Fibroblast of the aortic adventitia (primary cell): ENCODE measurements at regions not wholly inside any gene's neighbourhood (a gene's known extent, or its start where the extent isn't known, plus 50 kb on each side); places are given as distances from the start of the nearest gene placed in this dataset.

Source experiments
- DNase-seq: peaks from one replicate; pipeline ENCODE4 v3.0.0-alpha.2; 2010; ENCODE audit warnings: low read depth
- H3K4me3 ChIP-seq: 2 replicates; pipeline ENCODE4 v1.5.1; 2011; ENCODE audit warnings: low read depth, mild to moderate bottlenecking, control low read depth, low read length, moderate library complexity
- TF ChIP-seq, protein P1 (sequence below): IDR thresholded peaks from 2 replicates; pipeline ENCODE4 v1.5.1; 2011; ENCODE audit warnings: mild to moderate bottlenecking, low read length, control low read depth, inconsistent platforms; ENCODE audit not compliant: insufficient read depth

DNA sequence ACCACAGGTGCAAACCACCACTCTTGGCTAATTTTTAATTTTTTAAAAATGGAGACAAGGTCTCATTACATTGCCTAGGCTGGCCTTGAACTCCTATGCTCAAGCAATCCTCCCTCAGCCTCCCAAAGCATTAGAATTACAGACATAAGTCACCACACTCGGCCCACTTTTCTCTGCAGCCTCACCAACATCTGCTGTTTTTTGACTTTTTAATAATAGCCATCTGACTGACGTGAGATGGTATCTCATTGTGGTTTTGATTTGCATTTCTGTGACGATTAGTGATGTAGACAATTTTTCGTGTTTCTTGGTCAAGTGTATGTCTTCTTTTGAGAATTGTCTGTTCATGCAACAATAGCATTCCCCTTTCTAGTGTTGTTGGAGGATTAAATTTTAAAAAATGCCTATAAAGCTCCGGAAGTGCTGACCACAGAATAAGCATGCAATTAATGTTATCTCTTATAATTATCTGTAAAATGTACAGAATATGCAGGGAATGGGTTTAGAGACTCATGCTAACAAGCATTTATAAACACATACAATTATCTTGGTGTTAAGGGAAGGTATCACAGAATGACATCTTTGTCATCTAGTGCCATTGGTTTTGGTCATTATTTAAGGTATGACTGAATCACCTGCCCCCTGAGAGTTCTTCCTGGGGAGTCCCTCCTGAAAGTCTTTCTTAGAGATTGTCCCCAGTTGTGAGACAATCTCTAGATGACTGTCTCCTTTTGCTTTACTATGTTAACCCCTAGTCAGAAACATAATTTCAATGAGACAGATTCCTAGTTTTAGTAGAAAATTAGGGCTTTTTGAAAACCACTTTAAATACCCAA is 118.5 kb upstream of the SERTM1 start:
- TF ChIP-seq, protein P1, sequence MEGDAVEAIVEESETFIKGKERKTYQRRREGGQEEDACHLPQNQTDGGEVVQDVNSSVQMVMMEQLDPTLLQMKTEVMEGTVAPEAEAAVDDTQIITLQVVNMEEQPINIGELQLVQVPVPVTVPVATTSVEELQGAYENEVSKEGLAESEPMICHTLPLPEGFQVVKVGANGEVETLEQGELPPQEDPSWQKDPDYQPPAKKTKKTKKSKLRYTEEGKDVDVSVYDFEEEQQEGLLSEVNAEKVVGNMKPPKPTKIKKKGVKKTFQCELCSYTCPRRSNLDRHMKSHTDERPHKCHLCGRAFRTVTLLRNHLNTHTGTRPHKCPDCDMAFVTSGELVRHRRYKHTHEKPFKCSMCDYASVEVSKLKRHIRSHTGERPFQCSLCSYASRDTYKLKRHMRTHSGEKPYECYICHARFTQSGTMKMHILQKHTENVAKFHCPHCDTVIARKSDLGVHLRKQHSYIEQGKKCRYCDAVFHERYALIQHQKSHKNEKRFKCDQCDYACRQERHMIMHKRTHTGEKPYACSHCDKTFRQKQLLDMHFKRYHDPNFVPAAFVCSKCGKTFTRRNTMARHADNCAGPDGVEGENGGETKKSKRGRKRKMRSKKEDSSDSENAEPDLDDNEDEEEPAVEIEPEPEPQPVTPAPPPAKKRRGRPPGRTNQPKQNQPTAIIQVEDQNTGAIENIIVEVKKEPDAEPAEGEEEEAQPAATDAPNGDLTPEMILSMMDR, result no peak
- no peak for DNase-seq
- no peak overlapping the region for H3K4me3 ChIP-seq

DNA sequence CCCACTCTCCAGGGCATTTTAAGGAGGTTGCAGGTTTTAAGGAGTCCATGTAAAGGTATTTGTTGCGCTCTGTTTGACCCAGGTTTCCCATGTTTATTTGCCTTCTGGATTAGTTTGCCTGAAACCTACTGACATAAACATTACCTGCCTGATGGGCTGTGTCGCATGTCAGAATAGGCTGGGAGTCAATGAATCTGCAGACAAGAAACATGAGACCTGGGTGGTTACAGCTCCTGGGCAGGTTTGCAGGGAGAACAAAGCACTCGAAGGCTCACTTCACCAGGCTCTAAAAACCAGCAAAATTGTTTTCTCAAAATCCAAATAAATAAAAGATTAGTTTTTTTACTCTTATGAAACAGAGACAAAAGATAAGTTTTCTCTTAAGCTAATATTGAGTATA is 114.4 kb upstream of the SERTM1 start:
- TF ChIP-seq, protein P1, result no peak
- H3K4me3 ChIP-seq, result no peak overlapping the region
- DNase-seq, result no peak

DNA sequence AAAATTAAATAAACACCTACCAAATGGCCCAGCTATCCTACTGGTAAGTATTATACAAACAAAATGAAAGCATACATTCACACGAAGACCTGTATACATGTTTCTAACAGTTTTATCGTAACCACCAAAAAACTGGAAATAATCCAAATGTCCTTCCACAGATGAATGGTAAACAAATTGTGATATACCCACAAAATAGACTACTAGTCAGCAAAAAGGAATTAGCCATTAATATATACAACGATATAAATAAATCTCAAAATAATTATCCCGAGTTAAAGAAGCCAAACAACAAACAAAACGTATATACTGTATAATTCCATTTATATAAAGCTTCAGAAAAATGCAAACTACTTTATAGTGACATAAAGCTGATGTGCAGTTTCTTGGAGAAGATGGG is 106.3 kb upstream of the SERTM1 start:
- no peak overlapping the region for H3K4me3 ChIP-seq
- DNase-seq, result no peak
- TF ChIP-seq, protein P1, result no peak

DNA sequence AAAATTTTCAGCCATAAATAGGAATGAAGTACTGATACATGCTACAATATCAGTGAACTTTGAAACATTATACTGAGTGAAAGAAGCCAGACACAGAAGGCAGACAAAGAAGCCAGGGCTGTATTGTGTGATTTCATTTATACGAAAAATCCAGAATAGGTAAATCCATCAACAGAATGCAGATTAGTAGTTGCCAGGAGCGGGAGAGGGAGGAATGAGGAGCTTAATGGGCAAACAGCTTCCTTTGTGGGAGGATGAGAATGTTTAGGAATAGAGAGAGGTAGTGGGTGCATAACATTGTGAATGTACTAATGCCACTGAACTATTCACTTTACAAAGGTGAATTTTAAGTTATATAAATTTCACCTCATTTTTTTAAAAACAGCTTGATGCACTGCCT is 103.3 kb upstream of the SERTM1 start:
- TF ChIP-seq, protein P1, result no peak
- no peak overlapping the region for H3K4me3 ChIP-seq
- no peak for DNase-seq

DNA sequence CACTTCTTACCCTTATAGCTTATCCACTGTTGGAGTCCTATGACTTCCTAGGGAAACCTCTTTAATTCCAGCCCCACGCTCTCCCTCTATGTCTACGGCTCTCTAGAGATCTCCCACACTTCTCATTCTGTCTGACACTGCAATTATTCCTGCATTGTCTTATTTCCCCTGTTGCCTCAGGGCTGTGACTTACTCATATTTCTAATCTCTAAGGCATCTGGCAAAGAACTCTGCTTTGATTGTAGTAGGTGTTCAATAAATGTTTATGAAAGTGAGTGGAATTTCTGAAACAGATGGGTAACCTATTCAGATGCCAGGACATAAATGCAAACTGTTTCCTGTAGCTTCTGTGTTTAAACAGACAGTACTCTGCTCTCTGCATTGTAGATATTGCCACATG is 102.4 kb upstream of the SERTM1 start:
- TF ChIP-seq, protein P1, result no peak
- peak; percentile 17 for DNase-seq
- H3K4me3 ChIP-seq, result no peak overlapping the region

DNA sequence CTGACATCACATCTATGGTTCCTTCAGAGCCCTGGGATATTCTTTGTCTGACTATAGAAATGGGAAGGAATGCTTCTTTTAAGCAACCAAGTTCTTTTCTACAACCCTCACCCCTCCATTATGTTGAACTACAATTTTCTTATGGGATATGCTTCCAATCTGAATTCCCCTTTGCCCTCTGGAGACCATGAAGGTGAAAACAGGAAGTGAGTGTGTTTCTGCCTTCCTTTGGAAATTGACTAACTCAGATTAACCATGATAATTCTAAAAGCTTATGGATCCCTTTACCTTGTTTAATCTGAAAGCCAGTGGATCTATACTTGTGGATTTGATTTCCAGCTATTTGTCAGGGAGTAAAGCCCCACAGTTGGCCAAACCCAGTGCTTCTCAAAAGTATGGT is 90.8 kb upstream of the SERTM1 start:
- no peak for DNase-seq

More for the DNA sequence above, 90.8 kb upstream of the SERTM1 start:
- H3K4me3 ChIP-seq, result no peak overlapping the region
- TF ChIP-seq, protein P1, result no peak
